ENCODE measurements at regions not wholly inside any gene's neighbourhood (a gene's known extent, or its start where the extent isn't known, plus 50 kb on each side); places are given as distances from the start of the nearest gene placed in this dataset.

DNA sequence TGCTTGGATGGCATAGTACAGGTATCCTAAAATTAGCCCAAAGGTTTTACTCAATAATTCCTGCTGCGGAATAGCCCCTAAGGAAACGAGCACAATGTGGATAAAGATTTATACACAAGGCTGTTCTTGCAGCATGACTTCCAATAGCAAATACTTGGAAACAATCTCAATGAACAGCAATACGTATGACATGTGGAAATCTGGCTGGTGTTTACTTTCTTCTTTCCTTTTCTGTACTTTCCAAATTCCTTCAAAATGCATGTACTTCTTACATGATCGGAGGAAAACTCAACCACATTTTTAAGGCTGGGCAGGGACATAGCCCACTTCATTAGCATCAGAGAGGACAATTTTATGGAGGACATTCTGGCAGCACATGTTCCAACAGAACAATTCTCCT, 86.6 kb downstream of the C16orf95 start:
- no peak for DNase-seq (ENCODE audit: low read depth)

DNA sequence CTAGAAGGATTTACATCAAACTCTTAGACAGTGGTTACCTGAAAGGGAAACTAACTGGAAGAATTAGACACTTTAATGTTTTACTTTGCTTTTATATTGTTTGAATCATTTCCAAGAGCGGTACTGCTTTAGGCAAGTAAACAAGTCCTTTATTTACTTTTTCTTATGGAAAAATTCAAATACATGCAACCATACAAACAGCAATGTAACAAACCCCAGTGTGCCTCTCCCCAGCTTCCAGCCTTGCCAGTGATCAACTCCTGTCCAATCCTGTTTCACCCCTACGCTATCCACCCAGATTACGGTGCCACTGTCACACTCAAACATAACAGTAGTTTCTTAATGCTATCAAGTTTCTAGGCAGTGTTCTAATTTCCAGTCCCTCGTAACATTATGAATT, 85.9 kb downstream of the C16orf95 start:
- DNase-seq (ENCODE audit: low read depth): no peak

DNA sequence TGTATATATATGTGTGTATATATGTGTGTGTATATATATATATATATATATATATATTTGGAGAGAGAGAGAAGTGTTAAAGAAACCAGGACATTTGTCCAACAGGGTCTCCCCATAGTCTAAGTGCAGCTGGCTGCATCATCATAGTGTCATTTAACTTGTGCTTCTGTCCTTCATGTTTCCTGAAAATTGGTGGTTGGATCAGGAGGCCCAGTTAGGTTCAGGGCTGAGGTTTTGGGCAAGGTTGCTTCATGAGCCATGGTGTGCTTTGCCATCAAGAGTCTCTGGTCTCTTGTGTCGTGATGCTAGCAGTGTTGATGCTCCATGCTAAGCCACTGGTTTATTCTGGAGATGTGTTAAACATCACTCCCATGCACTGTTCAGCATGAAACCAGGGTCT, 85.3 kb downstream of the C16orf95 start:
- DNase-seq (ENCODE audit: low read depth): no peak

DNA sequence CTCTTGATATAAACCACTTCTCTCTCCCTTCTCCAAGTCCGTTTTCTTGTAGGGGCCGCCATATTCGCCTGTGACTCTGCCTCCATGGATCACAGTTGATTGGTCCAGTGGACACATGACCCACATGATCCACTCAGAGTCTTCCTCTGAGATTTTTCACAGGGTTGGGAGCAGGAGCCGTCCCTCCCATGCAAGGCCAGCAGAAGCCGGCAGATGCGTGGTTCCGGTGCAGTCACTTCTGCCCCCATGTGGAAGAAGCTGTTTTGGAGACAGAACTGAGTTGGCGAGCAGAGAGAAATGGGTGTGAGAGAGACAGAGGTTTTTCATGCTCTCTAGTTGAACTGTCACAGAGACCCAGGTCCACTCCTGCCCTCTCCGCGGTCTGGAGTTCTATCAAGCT, 83.3 kb downstream of the C16orf95 start:
- no peak for DNase-seq (ENCODE audit: low read depth)

DNA sequence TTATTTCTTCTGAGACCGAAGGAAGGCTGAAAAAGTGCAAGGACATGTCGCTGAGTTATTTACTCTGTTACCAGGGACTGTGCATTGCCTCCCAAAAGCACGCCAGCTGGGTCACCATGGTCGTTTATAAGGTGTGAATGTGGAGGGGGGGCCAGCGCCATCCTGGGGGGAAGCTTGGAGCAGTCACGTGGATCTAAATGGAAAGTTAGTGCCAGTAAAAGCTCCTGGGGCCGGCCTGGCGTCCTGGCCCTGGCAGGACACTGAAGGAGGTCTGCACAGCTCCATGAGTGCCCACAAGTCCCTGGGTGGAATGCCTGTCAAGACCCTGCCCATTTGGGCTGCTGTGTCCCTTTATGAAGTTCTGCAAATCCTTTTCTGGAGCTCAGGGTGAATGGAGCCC, 82.6 kb downstream of the C16orf95 start:
- DNase-seq (ENCODE audit: low read depth): no peak

DNA sequence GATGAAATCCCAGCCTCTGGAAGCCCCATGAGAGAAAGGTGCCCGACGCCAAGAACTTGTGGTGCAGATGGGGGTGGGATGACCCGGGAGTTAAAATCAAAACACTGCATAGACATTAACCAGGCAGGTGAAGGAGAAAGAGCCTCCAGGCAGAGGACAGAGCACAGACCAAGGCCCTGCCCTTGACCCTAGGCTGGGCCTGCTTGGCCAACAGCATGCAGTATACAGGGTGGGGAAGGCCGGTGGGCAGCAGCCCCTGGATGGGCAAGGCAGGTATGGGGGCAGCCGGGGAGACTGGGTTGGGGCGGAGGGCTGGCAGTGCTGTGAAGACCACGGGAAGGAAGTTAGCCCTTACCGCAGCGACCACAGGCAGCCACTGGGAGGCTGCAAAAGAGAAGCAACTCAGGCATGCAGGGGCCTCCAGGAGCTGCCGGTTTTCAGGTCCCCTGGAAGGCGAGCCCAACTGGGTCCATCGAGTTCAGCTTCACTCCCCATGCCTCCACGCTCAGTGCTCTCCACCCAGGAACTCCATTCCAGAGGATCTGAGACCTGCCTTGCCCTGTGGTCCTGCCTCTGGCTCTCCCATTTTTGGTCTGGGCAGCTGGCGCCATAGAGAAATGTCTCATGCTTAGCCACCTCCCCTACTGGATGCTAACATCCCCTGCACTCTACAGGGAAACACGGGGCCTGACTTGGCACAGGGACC, 81.2 kb downstream of the C16orf95 start:
- DNase-seq (ENCODE audit: low read depth): no peak

DNA sequence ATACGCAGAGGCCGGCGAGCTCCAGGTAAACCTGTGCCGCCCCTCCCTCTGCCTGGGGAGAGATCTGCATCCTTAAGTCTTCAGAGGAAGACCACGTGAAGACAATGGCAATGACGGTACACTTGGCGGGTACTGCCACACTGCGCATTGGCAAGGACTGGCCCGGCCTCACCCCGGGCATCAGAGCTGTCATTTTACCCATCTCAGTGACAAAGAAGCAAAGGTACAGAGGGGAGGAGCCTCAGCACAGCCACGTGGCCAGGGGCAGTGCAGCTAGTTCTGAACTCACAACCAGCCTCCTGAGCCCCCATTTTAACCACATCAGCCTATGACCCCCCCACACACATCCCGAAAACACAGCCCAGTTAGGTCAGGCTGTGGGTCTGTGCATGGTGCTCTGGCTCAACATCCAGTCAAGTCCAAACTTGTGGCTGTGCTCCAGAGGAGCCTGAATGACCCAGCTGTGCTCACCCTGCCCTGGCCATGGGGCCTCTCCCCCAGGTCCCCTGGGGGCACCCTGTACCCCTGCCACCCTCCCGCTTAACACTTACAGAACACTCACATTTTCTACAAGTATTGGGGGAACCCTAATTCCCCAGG, 80.6 kb downstream of the C16orf95 start:
- DNase-seq (ENCODE audit: low read depth): no peak

DNA sequence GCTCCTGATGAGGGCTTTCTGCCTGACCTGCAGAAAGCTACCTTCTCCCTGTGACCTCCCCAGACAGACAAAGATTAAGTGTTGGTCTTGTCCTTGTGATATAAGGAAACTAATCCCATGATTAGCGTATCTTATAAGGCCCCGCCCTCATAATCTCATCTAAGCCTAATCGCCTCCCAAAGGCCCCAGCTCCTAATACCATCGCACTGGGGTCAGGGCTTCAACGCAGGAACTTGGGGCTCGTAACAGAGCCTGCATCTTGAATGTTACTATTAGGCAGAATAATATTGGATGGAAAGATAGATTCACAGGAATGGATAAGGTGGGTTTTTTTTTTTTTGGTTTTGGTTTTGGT, 78.9 kb downstream of the C16orf95 start:
- DNase-seq (ENCODE audit: low read depth): no peak

DNA sequence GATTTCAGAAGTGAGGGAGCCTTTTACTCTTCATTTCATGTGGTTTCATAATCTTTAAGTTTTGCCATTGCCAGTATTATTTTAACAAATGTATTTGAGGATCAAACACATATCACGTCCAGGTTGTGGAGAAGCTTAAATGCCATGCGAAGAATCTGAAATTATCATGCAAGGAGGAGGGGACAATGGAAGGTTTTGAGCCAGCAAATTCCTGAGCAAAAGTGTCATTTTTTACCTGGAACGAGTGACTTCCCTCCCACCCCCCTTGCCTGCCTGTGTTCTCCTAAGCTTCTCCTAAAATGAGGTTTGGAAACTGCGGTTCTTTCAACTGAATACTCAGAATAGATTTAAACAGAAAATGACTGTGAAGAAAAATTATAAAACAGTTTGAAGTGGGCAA, 77.6 kb downstream of the C16orf95 start:
- DNase-seq (ENCODE audit: low read depth): no peak

DNA sequence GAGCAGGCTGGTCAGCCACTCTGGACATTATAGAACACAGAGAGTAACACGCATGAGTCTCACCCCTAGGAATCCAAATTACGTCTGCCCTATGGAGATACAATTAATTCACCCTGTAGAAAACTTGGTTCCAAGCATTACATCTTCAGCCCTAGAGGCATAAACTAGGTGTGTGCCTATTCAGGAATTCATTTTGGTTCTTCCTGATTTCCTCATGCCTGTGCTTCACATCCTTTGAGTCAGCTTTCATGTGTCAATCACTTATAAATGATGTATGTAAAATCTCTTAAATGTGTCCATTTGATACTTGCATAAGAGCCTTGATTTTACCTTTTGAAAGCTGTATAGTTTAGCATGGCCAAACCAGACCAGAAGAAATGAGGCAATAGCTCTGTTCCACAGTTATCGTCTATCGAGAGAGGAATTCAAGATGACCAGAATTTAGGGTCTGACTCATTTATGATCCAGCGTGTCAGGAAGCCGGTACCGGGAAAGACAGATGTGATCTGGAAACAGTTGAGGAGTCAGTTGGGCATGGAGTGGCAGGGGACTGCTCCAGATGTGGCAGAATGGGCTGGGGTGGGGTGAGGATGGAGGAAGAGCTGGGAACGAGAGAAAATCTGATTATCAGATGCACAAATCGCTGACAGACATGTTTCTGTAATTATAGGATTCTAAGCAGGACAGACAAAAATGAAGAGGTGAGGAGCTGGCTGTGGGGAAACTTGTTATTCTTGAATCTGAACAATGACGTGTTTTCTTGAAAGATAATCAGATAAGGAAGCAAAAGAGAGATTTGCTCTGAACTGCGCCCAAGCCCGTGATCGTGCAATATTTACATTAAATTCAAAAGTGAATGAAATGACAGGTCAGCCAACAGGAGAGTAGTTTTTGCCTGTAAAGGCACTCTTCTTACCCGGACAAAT, 76.7 kb downstream of the C16orf95 start:
- DNase-seq (ENCODE audit: low read depth): no peak

DNA sequence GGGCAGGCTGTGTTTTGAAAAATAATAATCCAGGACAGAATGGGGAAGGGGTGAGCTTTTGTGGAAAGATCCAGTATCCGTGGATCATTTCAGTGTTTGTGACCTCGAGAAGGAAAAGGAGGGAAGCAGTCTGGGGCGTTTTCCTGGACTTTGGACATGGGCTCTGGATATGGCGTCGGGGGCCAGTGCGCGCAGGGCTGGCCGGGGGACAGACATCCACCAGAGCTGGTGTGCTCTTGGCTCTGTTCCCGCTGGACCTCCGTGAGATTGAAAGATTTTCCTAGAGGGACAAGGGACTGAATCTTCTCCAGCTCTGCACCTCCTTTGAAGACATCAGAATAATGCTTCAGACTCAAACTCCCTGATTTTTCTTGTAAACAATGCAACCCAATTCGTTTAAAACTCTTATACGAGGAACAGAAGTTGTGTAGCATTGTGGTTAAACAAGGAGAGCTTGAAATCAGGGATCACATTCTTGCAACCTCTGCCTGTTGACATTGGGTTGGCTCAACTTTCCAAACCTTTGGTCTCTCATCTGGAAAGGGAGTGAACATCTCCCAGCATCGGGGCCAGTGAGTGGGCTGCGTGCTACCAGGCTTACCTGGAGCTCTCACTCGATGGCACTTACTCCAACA, 75.9 kb downstream of the C16orf95 start:
- no peak for DNase-seq (ENCODE audit: low read depth)

DNA sequence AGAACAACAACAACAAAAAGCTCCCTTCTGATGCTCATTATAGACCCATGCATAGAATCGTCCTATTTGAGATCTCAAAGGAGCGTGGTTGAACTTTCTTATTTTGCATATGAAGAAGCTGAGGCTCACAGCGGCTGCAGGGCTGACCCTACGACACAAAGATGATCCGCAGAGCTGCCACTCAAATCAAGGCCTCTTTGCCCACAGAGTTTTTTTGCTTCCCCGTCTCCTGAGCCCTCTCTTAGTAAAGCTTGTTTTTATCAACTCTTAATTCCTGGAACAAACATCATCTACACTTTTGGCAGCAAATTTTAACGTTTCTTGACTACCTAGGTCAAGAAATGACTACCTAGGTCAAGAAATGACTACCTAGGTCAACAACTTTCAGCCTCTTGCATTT, 73.7 kb downstream of the C16orf95 start:
- no peak for DNase-seq (ENCODE audit: low read depth)

DNA sequence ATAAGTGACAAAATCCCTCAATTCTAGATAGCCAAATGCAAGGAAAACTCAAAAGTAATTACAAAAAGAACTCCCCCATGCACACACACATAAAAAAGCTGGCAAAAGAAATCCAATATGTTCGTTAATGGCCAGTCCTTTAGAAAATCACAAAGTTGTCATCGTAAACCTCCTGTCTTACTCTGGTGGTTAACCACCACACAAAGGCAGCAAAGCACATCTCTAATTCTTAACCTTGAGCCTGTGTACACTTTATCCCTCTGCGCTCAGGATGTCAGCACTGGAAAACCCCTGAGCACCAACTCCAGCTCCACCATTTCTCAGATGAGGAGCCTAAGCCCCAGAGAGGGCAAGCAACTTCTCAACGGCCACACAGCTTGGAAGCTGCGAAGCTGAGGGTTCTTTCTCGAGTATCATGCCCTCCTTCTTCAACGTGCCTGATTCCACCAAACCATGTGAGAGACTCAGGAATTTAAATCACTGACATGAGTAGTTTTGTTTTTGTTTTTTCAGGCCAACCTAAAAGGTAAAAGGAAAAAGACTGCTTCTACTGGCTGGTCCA, 72.5 kb downstream of the C16orf95 start:
- no peak for DNase-seq (ENCODE audit: low read depth)

DNA sequence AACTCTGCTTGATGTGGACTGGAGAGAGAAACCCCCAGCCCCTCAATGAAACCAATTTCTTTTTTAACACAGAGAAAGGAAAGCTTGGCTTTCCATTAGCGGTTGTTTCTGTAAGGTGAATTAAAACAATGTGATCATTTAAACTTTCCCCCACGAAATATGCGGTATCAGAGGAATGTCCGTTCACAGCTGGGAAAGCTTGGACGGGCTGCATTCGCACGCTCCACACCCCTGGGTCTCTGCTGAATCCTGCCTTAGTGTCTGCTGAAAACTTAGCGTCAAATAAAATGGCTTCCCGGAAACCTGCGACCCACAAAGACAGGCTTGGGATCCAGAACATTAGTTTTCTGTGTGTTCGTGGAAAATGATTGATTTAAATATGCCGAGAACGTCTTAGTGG, 71.7 kb downstream of the C16orf95 start:
- no peak for DNase-seq (ENCODE audit: low read depth)

DNA sequence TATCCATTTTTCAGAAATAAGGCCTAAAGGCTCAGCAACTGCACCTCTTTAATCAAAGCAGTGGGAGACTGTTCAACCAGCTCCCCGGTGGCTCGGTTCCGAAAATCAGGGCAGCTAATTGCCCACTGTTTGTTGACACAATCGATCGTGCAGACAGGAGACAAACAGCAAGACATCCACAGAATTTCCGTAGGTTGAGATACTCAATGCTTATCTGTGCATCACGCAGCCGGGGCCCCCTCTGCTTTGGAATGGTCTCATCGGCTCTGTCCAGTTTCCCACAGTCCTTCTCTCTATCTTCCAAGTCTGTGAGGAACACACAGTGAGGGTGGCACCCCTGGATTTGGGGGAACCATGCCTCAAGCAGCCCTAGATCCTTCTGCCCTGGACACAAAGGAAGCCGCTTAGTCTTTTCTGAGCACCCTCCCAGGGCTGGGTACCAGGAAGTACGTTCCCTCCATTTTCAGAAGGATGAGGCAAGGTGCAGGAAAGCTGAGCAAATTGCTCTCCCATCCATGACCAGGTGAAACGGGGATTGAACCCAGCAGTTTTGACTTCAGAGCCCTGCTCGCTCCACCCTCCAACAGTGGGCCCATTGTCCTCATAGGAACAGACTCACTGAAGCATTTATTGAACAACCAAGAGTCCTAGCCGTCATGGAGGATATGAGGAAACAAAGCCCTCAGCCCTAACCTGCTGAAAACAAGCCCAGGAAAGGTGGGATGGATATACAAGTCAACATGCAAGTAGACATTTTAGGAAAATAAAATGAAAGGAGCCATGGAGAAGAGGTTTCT, 70.7 kb downstream of the C16orf95 start:
- no peak for DNase-seq (ENCODE audit: low read depth)

DNA sequence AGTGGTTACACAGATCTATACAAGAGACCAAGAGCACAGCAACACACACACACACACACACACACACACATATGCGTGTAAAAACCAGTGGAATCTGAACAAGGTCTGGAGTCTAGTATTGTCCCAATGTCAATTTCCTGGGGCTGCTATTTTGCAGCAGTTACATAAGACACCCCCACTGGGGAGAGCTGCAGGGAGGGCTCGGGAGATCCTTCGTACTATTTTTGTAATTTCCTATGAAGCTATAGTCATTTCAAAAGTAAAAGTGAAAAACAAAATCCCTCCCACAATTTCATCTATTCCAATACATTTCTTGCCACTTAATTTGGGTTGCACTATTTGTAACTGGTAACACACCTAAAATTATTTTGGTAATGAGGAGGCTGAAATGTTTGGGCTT, 68.5 kb downstream of the C16orf95 start:
- DNase-seq (ENCODE audit: low read depth): no peak

DNA sequence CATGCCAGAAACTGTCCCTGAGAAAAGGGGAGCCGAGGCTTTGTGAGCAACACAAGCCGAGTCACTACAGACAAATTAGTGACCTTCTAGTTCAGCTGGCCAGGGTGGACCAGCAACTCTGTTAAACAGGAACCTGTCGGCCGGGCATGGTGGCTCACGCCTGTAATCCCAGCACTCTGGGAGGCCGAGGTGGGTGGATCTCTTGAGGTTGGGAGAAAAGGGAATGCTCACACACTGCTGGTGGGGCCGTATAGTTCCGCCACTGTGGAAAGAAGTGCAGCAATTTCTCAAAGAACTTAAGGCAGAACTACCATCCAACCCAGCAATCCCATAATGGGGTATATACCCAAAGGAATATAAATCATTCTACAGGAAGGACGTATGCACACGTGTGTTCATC, 67.8 kb downstream of the C16orf95 start:
- DNase-seq (ENCODE audit: low read depth): no peak

DNA sequence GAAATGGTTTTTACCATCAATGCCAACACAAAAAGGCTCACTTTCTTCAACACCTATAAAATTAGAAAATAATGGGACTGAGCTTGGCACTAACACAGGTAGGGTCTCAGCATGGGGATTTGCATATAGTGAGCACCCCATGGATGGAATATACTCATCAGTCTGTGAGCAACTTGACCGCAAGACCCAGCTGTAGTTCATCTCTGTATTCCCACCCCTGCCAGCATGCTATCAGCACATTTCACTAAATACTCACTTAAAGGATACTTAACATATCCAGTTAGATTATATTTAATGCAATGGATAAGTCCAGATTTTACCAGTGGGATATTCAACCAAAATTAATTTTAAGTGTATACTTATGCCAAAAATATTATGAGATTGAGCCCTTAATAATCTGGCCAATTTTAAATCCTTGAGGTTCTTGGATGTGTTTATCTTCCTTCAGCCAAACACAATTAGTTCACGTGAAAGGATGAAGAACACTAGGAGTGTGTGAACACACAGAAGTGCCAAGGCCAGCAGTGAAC, 66.7 kb downstream of the C16orf95 start:
- no peak for DNase-seq (ENCODE audit: low read depth)

DNA sequence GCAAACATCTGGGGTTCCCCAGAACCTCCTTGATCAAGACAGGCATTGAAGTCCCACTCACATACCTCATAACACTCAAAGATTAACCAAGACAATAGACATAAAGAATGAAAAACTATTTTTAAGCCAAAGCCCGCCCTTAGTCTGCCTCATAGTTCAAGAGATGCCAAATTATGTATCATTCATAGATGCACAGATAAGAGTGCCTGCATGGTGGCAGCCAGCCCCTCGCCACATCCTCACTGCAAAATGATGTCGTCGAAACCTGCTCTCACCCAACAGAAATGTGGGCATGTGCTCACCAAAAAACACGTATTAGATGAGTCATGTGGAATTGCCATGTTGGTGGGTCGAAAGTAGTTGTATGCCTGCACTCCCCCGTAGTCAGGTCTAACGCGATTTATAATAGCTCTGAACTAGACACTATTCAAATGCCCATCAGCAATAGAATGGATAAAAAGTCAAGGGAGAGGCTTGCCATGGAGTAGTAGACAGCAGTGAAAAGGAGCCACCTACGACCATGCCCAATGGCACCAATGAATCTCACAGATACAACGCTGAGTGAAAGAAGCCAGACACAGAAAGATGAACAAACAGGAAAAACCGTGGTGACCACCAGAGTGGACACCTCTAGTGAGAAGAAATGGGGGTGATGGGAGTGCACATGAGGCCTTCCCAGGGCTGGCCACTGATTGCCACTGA, 64.8 kb downstream of the C16orf95 start:
- no peak for DNase-seq (ENCODE audit: low read depth)
